C4-2B (cell line): ENCODE measurements at regions not wholly inside any gene's neighbourhood (a gene's known extent, or its start where the extent isn't known, plus 50 kb on each side); places are given as distances from the start of the nearest gene placed in this dataset.

Source experiments
- H3K27ac ChIP-seq: fragments of 450-650 bp; 2 replicates; pipeline ENCODE4 v1.5.1; 2017
- CTCF ChIP-seq: fragments of 450-650 bp; conservative IDR thresholded peaks from 2 replicates; pipeline ENCODE4 v1.5.1; 2017; ENCODE audit warnings: mild to moderate bottlenecking
- ZFX ChIP-seq: fragments of 450-650 bp; IDR thresholded peaks from 2 replicates; pipeline ENCODE4 v1.6.1; 2017

GRCh38 chr13:111573801-111574200 is 253.4 kb downstream of the TEX29 start:
- TF ChIP-seq CTCF: no peak
- no peak for TF ChIP-seq ZFX
- H3K27ac ChIP-seq: no peak overlapping the region

GRCh38 chr13:111575276-111575675 is 254.8 kb downstream of the TEX29 start:
- H3K27ac ChIP-seq: no peak overlapping the region
- TF ChIP-seq CTCF (no peak), ZFX (no peak)

- TF ChIP-seq CTCF (no peak), ZFX (no peak)
- H3K27ac ChIP-seq: no peak overlapping the region
Observed at GRCh38 chr13:111575719-111576118, 255.3 kb downstream of the TEX29 start.

DNA sequence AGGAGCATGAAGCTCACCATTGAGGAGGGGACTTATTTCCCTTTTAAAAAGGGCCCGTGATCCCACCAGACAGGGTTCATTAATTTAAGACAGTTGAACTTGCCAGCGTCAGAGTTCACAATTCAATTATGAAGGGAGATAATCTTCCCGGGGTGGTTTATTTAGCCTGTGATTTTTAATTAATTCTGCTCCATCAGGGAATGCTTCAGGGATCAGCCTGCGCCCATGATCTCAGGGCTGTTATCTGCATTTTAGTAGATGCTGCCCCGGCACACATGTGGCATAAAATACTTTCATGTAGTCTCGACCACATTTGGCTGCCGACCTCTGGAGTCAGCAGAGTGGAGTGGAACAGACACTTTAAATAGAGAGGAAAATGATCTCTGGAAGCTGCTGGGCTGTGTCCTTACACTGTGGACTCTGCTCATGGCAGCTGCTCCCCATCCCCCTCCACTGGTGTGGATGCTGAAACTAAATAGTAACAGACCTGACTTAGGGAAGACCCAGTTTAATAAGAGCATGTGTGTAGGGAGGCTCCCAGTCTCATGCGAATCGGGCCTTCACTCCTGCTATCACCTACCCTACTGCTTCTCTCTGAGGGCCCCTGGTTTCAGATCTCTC is 256.9 kb downstream of the TEX29 start:
- no peak overlapping the region for H3K27ac ChIP-seq
- TF ChIP-seq CTCF (no peak), ZFX (no peak)

- TF ChIP-seq ZFX: no peak
- TF ChIP-seq CTCF: no peak
- H3K27ac ChIP-seq: no peak overlapping the region
Observed at GRCh38 chr13:111577956-111578605, 257.6 kb downstream of the TEX29 start.

- TF ChIP-seq CTCF (no peak), ZFX (no peak)
- H3K27ac ChIP-seq: no peak overlapping the region
Observed at GRCh38 chr13:111584101-111584672, 263.7 kb downstream of the TEX29 start.

- no peak for TF ChIP-seq ZFX
- TF ChIP-seq CTCF: no peak
- H3K27ac ChIP-seq: no peak overlapping the region
Observed at GRCh38 chr13:111584870-111585269, 264.4 kb downstream of the TEX29 start.
